ENCODE measurements at regions not wholly inside any gene's neighbourhood (a gene's known extent, or its start where the extent isn't known, plus 50 kb on each side); places are given as distances from the start of the nearest gene placed in this dataset.

DNA sequence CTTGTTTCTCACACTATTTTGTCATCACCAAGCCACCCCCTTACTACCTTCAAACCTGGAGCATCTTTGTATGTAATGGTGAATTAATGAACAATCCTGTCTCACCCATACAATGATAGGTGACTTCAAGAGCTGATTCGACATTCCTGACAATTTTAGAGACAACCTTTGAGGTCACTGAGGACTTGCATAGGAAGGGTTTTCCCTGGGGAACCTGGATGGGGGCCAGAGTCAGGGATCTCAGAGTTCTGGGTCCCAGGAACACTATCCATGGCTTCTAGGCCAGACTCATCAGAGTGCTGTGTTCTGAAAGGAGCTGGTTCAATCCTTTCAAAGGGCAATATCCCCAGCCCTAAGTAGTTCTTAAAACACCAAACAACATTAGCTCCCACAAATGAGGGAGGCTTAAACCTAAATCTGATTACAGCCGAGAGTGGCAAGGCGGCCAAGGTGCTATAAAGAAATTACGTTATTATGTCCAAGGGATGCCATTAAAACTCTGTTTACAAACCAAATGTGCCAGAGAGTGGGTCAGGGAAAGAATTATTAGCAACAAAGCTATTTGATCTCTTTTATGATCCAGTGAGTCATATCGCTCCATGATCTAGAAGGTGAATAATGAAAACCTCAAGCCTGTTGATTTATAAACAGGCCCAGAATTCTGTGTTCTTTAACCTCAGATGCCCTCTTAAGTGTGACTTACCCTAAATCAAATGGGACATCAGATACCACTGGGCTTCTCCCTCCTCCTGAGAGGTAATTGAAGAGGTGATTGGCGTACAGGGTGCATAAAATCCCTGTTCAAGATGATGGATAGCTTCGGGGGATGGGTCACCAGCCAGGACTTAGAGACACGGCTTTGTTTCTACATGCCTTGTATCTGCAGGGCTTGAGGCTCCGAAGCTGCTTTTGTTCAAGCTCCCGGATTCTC, 230.2 kb upstream of the TBX3 start:
- TF ChIP-seq CTCF (IDR thresholded peaks at IDR 0.05) (no peak), POLR2A (IDR thresholded peaks at IDR 0.05) (no peak)

All from thyroid gland (tissue), 4 donors.